ENCODE measurements at regions not wholly inside any gene's neighbourhood (a gene's known extent, or its start where the extent isn't known, plus 50 kb on each side); places are given as distances from the start of the nearest gene placed in this dataset.
A peak's percentile ranks its signal among the peaks of the same experiment; 100 is the strongest.

DNA sequence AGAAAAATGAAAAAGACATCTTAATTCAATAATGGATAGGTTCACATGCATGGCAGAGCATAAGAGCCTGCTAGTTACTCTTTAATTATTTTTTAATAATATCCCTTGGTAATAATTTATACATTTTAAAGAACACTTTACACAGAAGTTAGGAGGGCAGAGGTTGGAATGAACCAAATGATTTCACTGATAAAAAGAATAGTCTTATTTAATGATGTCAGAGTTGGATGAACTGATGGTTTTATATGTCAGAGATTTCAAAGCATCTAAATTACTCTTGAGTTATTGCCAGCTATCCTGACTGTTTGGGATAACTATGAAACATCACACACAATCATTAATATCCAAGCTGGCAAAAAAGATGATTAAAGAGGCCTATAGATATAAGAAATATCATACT is 244.8 kb downstream of the CSNK1G3 start:
- DNase-seq (ENCODE audit: low read depth), result no peak

GRCh38 chr5:123756318-123756665 is 244.3 kb downstream of the CSNK1G3 start:
- DNase-seq (ENCODE audit: low read depth), result no peak

GRCh38 chr5:123755653-123756317 is 243.8 kb downstream of the CSNK1G3 start:
- no peak for DNase-seq (ENCODE audit: low read depth)

DNA sequence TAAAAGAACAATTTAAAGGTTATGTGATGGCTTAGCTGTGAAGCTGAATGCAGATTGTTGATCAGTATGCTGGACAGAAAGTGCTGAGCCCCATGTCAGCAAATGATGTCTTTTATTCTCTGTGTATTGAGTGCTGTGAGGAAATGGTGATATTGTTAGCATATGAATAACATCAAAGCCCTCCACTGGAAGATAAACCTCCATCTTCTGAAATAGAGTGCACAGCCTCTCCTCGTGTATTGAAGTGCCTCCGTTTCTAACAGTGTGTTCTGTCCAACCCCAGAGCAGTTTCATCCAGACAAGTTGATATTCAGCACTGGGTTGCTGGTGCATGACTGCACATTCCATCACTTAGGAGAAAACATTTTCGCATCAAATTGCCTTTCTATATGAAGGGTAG is 242.9 kb downstream of the CSNK1G3 start:
- no peak for DNase-seq (ENCODE audit: low read depth)

GRCh38 chr5:123753937-123754891 is 242.2 kb downstream of the CSNK1G3 start:
- DNase-seq (ENCODE audit: low read depth), result peak; percentile 38

DNA sequence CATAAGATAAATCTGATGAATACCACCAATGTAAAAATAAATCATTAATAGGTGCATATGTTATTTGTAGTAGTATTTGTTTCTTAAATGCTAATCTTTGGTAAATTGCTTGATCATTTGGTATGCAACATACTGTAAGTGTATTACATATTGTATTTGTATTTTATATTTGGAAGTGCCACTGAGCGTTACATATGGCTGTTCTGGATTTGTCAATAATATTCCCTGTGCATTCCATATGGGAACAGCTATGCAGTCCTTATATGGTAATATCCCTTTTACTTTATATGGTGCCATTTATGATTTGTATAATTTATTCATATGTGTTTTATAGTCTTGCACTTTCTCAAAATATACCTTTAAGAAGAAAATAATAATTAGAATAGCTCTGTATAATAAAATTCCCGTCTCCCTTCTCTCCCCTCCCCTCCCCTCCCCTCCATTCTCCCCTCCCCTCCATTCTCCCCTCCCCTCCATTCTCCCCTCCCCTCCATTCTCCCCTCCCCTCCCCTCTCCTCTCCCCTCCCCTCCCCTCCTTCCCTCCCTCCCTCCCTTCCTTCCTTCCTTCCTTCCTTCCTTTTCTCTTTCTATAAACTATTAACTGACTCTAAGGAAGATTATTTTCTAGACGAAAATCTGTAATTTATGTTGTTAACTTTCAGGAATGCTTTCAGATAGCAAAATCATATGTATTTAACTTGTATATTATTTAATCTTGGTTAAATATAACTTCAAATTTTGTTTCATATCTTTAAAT is 241.4 kb downstream of the CSNK1G3 start:
- no peak for DNase-seq (ENCODE audit: low read depth)

DNA sequence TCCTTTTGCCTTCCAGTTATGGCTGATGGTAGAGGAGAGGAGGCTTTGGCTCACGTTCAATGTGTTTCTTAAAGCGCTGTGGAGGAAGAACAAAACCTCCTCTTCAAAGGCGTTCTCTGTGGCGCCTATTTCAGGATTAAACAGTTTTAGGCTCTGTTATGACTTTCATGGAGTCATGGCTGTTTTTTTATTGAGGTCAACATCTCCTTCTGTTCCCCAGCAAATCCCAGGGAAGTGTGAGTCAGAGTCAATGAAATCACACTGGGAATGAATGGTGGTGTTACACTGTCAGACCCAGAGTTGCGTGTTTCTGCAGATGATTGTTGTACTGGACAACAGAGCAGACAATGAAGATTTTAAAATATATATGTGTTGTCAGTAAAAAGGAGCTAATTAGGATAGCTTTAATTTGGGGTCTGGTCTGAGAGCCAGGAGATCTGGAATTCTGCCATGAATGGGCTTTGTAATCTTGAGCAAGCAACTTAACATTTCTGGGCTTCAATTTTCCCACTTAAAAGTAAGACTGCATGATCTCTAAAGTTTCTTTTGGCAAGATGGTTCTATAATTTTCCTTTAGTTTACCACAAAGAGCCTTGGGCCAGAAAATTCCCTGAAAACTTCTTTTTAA is 240.7 kb downstream of the CSNK1G3 start:
- peak; percentile 96 for DNase-seq (ENCODE audit: low read depth)

DNA sequence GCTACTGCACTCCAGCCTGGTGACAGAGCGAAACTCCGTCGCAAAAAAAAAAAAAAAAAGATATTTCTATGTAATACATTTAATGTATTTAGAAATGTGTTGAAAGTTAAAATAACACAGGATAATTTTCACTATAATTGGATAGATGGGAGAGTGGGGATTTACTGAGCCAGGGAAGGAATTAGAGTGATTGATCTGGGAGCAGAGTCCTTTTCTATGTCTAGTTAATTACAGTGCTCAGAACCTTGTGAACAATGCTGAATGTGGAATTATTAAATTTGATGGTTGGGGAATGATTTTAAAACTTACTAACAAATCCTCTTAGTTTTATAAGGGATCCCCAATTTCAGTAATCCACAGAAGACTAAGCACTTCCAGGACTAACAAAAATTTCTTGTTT is 239.7 kb downstream of the CSNK1G3 start:
- no peak for DNase-seq (ENCODE audit: low read depth)

DNA sequence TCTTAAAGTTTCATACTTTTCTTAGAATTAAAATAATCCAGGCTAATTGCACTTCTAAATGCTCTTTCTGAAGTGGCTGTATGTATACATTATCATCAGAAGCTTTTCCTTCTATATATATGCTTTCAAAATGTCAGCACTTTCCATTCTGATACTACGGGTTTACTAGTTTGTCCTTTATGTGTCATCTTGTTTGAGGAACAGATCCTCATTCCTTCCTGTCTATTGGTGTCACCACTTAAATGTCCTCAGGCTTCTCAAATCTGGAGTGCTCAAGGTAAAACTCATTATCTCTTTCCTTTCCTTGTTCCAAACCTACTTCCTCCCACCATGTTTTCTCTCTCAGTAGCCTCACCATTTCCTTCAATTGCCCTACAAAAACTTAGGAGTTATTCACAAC is 236.3 kb downstream of the CSNK1G3 start:
- DNase-seq (ENCODE audit: low read depth), result no peak

GRCh38 chr5:123746683-123747360 is 234.8 kb downstream of the CSNK1G3 start:
- no peak for DNase-seq (ENCODE audit: low read depth)

- no peak for DNase-seq (ENCODE audit: low read depth)
Measured at GRCh38 chr5:123743990-123744583, 232.1 kb downstream of the CSNK1G3 start.

DNA sequence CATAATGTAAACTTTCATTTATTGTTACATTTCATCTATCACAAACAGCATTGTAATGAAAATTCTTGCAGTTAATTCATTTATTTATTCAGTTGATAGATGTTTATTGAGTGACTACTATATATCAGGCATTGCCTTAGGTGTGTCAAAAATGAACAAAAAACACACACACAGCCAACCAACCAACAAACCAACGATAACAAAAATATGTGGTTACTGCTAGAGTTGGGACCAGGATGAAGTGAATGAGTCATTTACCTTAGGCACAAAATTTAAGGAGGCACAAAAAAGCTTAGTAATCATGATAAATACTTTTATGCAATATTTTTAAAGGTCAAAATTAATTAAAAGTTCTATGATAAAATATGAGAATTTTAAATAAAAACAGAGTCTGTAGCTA is 223.4 kb downstream of the CSNK1G3 start:
- no peak for DNase-seq (ENCODE audit: low read depth)

GRCh38 chr5:123732257-123732656 is 220.3 kb downstream of the CSNK1G3 start:
- DNase-seq (ENCODE audit: low read depth), result no peak

GRCh38 chr5:123722451-123722850 is 210.5 kb downstream of the CSNK1G3 start:
- DNase-seq (ENCODE audit: low read depth), result no peak

DNA sequence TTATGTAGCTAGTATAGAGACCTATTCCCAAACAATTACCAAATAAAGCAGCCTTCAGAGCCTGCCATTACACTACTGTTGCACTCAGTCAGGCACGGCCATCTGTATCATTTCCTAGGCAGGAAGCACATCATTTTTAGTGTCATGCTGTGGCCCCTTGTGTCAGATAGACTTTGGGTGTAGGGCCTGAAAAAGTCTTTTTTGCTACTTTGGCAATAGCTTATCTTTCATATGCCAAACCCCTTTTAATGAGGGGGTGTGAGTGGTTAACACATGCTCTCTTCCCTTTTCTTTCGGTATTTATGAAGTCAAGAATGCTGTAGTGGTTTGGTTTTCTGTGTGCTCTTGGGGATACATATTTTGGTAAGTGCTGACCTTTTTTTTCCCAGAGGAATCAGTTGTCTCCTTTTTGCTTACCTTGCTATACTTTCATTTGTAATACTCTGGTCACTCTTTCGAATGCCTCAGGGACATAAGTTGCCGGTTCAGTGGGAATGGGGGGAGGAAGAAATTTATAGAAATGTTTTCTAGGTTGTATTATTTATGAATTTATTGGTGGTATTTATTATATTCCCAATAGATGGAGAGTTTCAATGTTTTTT is 209.8 kb downstream of the CSNK1G3 start:
- no peak for DNase-seq (ENCODE audit: low read depth)

- no peak for DNase-seq (ENCODE audit: low read depth)
Measured at GRCh38 chr5:123720955-123721354, 209.0 kb downstream of the CSNK1G3 start.

DNA sequence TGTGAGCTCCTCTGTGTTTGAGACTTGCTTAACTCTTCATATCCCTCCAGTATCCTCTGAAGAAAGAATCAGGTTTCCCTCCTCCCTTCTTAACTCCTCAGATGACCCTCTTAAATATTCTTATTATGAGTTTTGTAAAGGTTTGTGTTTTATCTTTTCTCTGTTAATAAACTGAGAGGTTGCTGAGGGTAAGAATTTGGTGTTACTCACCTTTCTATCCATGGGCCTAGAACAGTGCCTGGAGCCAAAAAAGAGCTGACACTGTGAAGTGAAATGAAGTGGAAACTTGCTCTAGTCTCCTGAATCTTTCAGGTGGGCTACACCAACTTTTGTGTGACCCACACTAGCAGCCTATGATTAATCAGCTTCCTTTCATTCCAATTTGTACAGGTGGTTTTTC is 208.4 kb downstream of the CSNK1G3 start:
- DNase-seq (ENCODE audit: low read depth), result no peak

GRCh38 chr5:123719004-123719403 is 207.0 kb downstream of the CSNK1G3 start:
- no peak for DNase-seq (ENCODE audit: low read depth)

- DNase-seq (ENCODE audit: low read depth), result no peak
Measured at GRCh38 chr5:123718238-123718637, 206.3 kb downstream of the CSNK1G3 start.

DNA sequence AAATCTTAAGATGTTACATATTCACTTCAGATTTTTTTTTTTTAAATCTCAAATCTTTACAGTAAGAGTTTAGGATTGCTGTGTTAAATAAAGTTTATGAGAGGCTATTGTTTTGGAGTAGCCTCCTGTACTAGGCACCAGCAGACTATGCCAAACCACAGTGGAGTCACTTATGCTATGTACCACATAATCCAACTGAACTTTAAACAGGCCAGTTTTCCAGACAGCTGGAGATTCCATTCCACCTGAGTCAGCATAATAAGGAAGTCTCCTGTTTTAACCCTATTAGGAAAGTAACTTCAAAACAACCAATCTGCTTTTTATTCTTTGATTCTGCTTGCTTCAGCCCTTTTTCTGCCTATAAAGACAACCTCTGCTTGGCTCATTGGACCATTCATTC is 205.2 kb downstream of the CSNK1G3 start:
- DNase-seq (ENCODE audit: low read depth), result no peak

DNA sequence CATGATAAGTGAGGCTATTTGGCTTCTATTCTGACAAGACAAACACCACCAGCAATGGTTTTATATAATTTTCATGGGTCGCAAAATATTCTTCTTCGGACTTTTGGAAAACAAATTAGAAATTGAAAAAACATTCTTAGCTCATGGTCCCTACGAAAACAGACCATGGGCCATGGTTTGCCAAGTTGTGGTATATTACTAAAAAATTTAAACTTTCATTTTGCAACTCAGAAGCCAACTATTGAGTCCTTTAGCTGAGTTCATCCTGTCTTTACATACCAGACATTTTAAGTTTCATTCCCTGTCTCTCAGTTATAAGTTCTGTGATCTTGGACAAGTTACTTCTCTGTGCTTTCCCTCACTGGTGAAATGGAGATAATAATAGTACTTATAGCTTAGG is 198.1 kb downstream of the CSNK1G3 start:
- no peak for DNase-seq (ENCODE audit: low read depth)
